Breast epithelium (tissue), 3 donors: ENCODE measurements at regions not wholly inside any gene's neighbourhood (a gene's known extent, or its start where the extent isn't known, plus 50 kb on each side); places are given as distances from the start of the nearest gene placed in this dataset.

Experiments used
- CTCF ChIP-seq, 3 donors: fragments of 450-650 bp; IDR thresholded peaks; one replicate each; pipeline ENCODE4 v1.5.1; 2016 to 2017; ENCODE audit warnings: antibody characterized with exemption in 3 of 3, mild to moderate bottlenecking in 3 of 3, moderate library complexity in 3 of 3
- POLR2A ChIP-seq: fragments of 450-650 bp; IDR thresholded peaks from one replicate; pipeline ENCODE4 v1.6.1; 2016; ENCODE audit warnings: antibody characterized with exemption, mild to moderate bottlenecking, moderate library complexity
- POLR2AphosphoS5 ChIP-seq, 3 donors: sonication (generic); formaldehyde crosslinking; IDR thresholded peaks; one replicate each; pipeline ENCODE4 v1.6.1; 2017; ENCODE audit warnings: antibody characterized with exemption in 3 of 3

GRCh38 chr21:38183961-38184360, 72.8 kb upstream of the KCNJ15 start:
- TF ChIP-seq POLR2AphosphoS5 (IDR thresholded peaks at IDR 0.05) (no peak), CTCF (IDR thresholded peaks at IDR 0.05) (no peak), POLR2A (no peak)
